ENCODE measurements at regions not wholly inside any gene's neighbourhood (a gene's known extent, or its start where the extent isn't known, plus 50 kb on each side); places are given as distances from the start of the nearest gene placed in this dataset.

- Histone ChIP-seq H3K4me3 (ENCODE audit: low read length in 2 of 2) (no peak overlapping the region), H3K9ac (ENCODE audit: low read length in 2 of 2) (no peak overlapping the region), H3K27ac (ENCODE audit: low read length) (no peak overlapping the region), H3K4me1 (ENCODE audit: control insufficient read depth, insufficient read depth, low read length) (peaks cover 17% of the 10 kb centered on the region), H3K9me3 (ENCODE audit: control insufficient read depth in 2 of 2, low read length in 2 of 2) (no peaks in the 10 kb centered on the region), H3K27me3 (ENCODE audit: control insufficient read depth in 1 of 2, insufficient read depth in 2 of 2, low read length in 2 of 2) (no peaks in the 10 kb centered on the region), H3K36me3 (ENCODE audit: control insufficient read depth in 2 of 2, insufficient read depth in 2 of 2, low read length in 2 of 2) (no peaks in the 10 kb centered on the region)
These were observed 122.5 kb upstream of the HAAO start for GRCh38 chr2:42914860-42915259.

- Histone ChIP-seq H3K27ac (ENCODE audit: low read length) (no peak overlapping the region), H3K36me3 (ENCODE audit: control insufficient read depth in 2 of 2, insufficient read depth in 2 of 2, low read length in 2 of 2) (no peaks in the 10 kb centered on the region), H3K9ac (ENCODE audit: low read length in 2 of 2) (no peak overlapping the region), H3K27me3 (ENCODE audit: control insufficient read depth in 1 of 2, insufficient read depth in 2 of 2, low read length in 2 of 2) (no peaks in the 10 kb centered on the region), H3K4me3 (ENCODE audit: low read length in 2 of 2) (no peak overlapping the region), H3K4me1 (ENCODE audit: control insufficient read depth, insufficient read depth, low read length) (peaks cover 20% of the 10 kb centered on the region), H3K9me3 (ENCODE audit: control insufficient read depth in 2 of 2, low read length in 2 of 2) (no peaks in the 10 kb centered on the region)
These were observed 121.9 kb upstream of the HAAO start for GRCh38 chr2:42914314-42914713.

GRCh38 chr2:42913280-42913878, 121.0 kb upstream of the HAAO start:
- Histone ChIP-seq H3K36me3 (ENCODE audit: control insufficient read depth in 2 of 2, insufficient read depth in 2 of 2, low read length in 2 of 2) (no peaks in the 10 kb centered on the region), H3K9me3 (ENCODE audit: control insufficient read depth in 2 of 2, low read length in 2 of 2) (no peaks in the 10 kb centered on the region), H3K4me3 (ENCODE audit: low read length in 2 of 2) (no peak overlapping the region), H3K27ac (ENCODE audit: low read length) (no peak overlapping the region), H3K9ac (ENCODE audit: low read length in 2 of 2) (no peak overlapping the region), H3K27me3 (ENCODE audit: control insufficient read depth in 1 of 2, insufficient read depth in 2 of 2, low read length in 2 of 2) (no peaks in the 10 kb centered on the region), H3K4me1 (ENCODE audit: control insufficient read depth, insufficient read depth, low read length) (peaks cover 28% of the 10 kb centered on the region)

GRCh38 chr2:42910645-42911405, 118.4 kb upstream of the HAAO start:
- no peak overlapping the region for H3K9ac ChIP-seq (ENCODE audit: low read length in 2 of 2)
- no peaks in the 10 kb centered on the region for H3K9me3 ChIP-seq (ENCODE audit: control insufficient read depth in 2 of 2, low read length in 2 of 2)
- no peaks in the 10 kb centered on the region for H3K36me3 ChIP-seq (ENCODE audit: control insufficient read depth in 2 of 2, insufficient read depth in 2 of 2, low read length in 2 of 2)
- no peak overlapping the region for H3K4me3 ChIP-seq (ENCODE audit: low read length in 2 of 2)
- peaks cover 49% of the 10 kb centered on the region for H3K4me1 ChIP-seq (ENCODE audit: control insufficient read depth, insufficient read depth, low read length)
- no peaks in the 10 kb centered on the region for H3K27me3 ChIP-seq (ENCODE audit: control insufficient read depth in 1 of 2, insufficient read depth in 2 of 2, low read length in 2 of 2)
- H3K27ac ChIP-seq (ENCODE audit: low read length) = no peak overlapping the region

- H3K9me3 ChIP-seq (ENCODE audit: control insufficient read depth in 2 of 2, low read length in 2 of 2) = no peaks in the 10 kb centered on the region
- no peak overlapping the region for H3K9ac ChIP-seq (ENCODE audit: low read length in 2 of 2)
- no peaks in the 10 kb centered on the region for H3K36me3 ChIP-seq (ENCODE audit: control insufficient read depth in 2 of 2, insufficient read depth in 2 of 2, low read length in 2 of 2)
- peaks cover 58% of the 10 kb centered on the region for H3K4me1 ChIP-seq (ENCODE audit: control insufficient read depth, insufficient read depth, low read length)
- no peak overlapping the region for H3K4me3 ChIP-seq (ENCODE audit: low read length in 2 of 2)
- no peak overlapping the region for H3K27ac ChIP-seq (ENCODE audit: low read length)
- no peaks in the 10 kb centered on the region for H3K27me3 ChIP-seq (ENCODE audit: control insufficient read depth in 1 of 2, insufficient read depth in 2 of 2, low read length in 2 of 2)
These were observed 117.6 kb upstream of the HAAO start for GRCh38 chr2:42909966-42910365.

- H3K27ac ChIP-seq (ENCODE audit: low read length) = peak overlapping the region; percentile 86
- H3K27me3 ChIP-seq (ENCODE audit: control insufficient read depth in 1 of 2, insufficient read depth in 2 of 2, low read length in 2 of 2) = no peaks in the 10 kb centered on the region
- no peak overlapping the region for H3K9ac ChIP-seq (ENCODE audit: low read length in 2 of 2)
- H3K4me3 ChIP-seq (ENCODE audit: low read length in 2 of 2) = peak overlapping the region in 1 of 2 donors; percentile 58
- H3K9me3 ChIP-seq (ENCODE audit: control insufficient read depth in 2 of 2, low read length in 2 of 2) = no peaks in the 10 kb centered on the region
- H3K4me1 ChIP-seq (ENCODE audit: control insufficient read depth, insufficient read depth, low read length) = peaks cover 66% of the 10 kb centered on the region
- H3K36me3 ChIP-seq (ENCODE audit: control insufficient read depth in 2 of 2, insufficient read depth in 2 of 2, low read length in 2 of 2) = no peaks in the 10 kb centered on the region
These were observed 116.3 kb upstream of the HAAO start for GRCh38 chr2:42908518-42909200.

GRCh38 chr2:42907835-42908234, 115.5 kb upstream of the HAAO start:
- no peaks in the 10 kb centered on the region for H3K9me3 ChIP-seq (ENCODE audit: control insufficient read depth in 2 of 2, low read length in 2 of 2)
- peaks cover 68% of the 10 kb centered on the region for H3K4me1 ChIP-seq (ENCODE audit: control insufficient read depth, insufficient read depth, low read length)
- H3K27me3 ChIP-seq (ENCODE audit: control insufficient read depth in 1 of 2, insufficient read depth in 2 of 2, low read length in 2 of 2) = no peaks in the 10 kb centered on the region
- H3K27ac ChIP-seq (ENCODE audit: low read length) = peak overlapping the region; percentile 86
- H3K36me3 ChIP-seq (ENCODE audit: control insufficient read depth in 2 of 2, insufficient read depth in 2 of 2, low read length in 2 of 2) = no peaks in the 10 kb centered on the region
- H3K9ac ChIP-seq (ENCODE audit: low read length in 2 of 2) = no peak overlapping the region
- peak overlapping the region in 1 of 2 donors; percentile 58 for H3K4me3 ChIP-seq (ENCODE audit: low read length in 2 of 2)

- H3K36me3 ChIP-seq (ENCODE audit: control insufficient read depth in 2 of 2, insufficient read depth in 2 of 2, low read length in 2 of 2) = no peaks in the 10 kb centered on the region
- peaks cover 68% of the 10 kb centered on the region for H3K4me1 ChIP-seq (ENCODE audit: control insufficient read depth, insufficient read depth, low read length)
- peak overlapping the region; percentile 43 to 57 for H3K4me3 ChIP-seq (ENCODE audit: low read length in 2 of 2)
- peak overlapping the region; percentile 47 to 51 for H3K9ac ChIP-seq (ENCODE audit: low read length in 2 of 2)
- H3K27ac ChIP-seq (ENCODE audit: low read length) = peak overlapping the region; percentile 86
- no peaks in the 10 kb centered on the region for H3K27me3 ChIP-seq (ENCODE audit: control insufficient read depth in 1 of 2, insufficient read depth in 2 of 2, low read length in 2 of 2)
- no peaks in the 10 kb centered on the region for H3K9me3 ChIP-seq (ENCODE audit: control insufficient read depth in 2 of 2, low read length in 2 of 2)
These were observed 114.4 kb upstream of the HAAO start for GRCh38 chr2:42906557-42907411.

GRCh38 chr2:42906111-42906556, 113.8 kb upstream of the HAAO start:
- peak overlapping the region; percentile 86 for H3K27ac ChIP-seq (ENCODE audit: low read length)

GRCh38 chr2:42905341-42906110, 113.1 kb upstream of the HAAO start:
- H3K36me3 ChIP-seq (ENCODE audit: control insufficient read depth in 2 of 2, insufficient read depth in 2 of 2, low read length in 2 of 2) = no peaks in the 10 kb centered on the region
- peak overlapping the region; percentile 43 to 57 for H3K4me3 ChIP-seq (ENCODE audit: low read length in 2 of 2)
- H3K27ac ChIP-seq (ENCODE audit: low read length) = peak overlapping the region; percentile 86
- no peaks in the 10 kb centered on the region for H3K9me3 ChIP-seq (ENCODE audit: control insufficient read depth in 2 of 2, low read length in 2 of 2)
- H3K4me1 ChIP-seq (ENCODE audit: control insufficient read depth, insufficient read depth, low read length) = peaks cover 69% of the 10 kb centered on the region
- peak overlapping the region; percentile 47 to 58 for H3K9ac ChIP-seq (ENCODE audit: low read length in 2 of 2)
- no peaks in the 10 kb centered on the region for H3K27me3 ChIP-seq (ENCODE audit: control insufficient read depth in 1 of 2, insufficient read depth in 2 of 2, low read length in 2 of 2)

More at GRCh38 chr2:42906111-42906556, 113.8 kb upstream of the HAAO start:
- Histone ChIP-seq H3K36me3 (ENCODE audit: control insufficient read depth in 2 of 2, insufficient read depth in 2 of 2, low read length in 2 of 2) (no peaks in the 10 kb centered on the region), H3K4me1 (ENCODE audit: control insufficient read depth, insufficient read depth, low read length) (peaks cover 73% of the 10 kb centered on the region), H3K27me3 (ENCODE audit: control insufficient read depth in 1 of 2, insufficient read depth in 2 of 2, low read length in 2 of 2) (no peaks in the 10 kb centered on the region), H3K9ac (ENCODE audit: low read length in 2 of 2) (peak overlapping the region; percentile 47 to 58), H3K9me3 (ENCODE audit: control insufficient read depth in 2 of 2, low read length in 2 of 2) (no peaks in the 10 kb centered on the region), H3K4me3 (ENCODE audit: low read length in 2 of 2) (peak overlapping the region; percentile 43 to 57)
